ENCODE measurements at regions not wholly inside any gene's neighbourhood (a gene's known extent, or its start where the extent isn't known, plus 50 kb on each side); places are given as distances from the start of the nearest gene placed in this dataset.

- TF ChIP-seq GTF3C2 (IDR thresholded peaks at IDR 0.05; ENCODE audit: borderline replicate concordance, extremely low read depth, insufficient read length), result no peak
- TF ChIP-seq ZSCAN32 (CRISPR knock-in tag; IDR thresholded peaks at IDR 0.05), result peak; percentile 79; the same call in 1 of the 2 replicates
- 0 out of 2 replicates have a peak, but pooled peaks have one; percentile 39 for TF ChIP-seq ZKSCAN3 (CRISPR knock-in tag; IDR thresholded peaks at IDR 0.05)
- no peak for TF ChIP-seq TCF7L2 (IDR thresholded peaks at IDR 0.05; ENCODE audit: low read depth, low read length)
- TF ChIP-seq ATF4 (CRISPR knock-in tag; IDR thresholded peaks at IDR 0.05), result peak; percentile 75
- no peak for TF ChIP-seq MNT (conservative IDR thresholded peaks at IDR 0.05)
- peak; percentile 67 for TF ChIP-seq ZNF79 (CRISPR knock-in tag; IDR thresholded peaks at IDR 0.05; ENCODE audit: low read depth)
- no peak for TF ChIP-seq ZNF512 (tag; IDR thresholded peaks at IDR 0.05)
- no peak for TF ChIP-seq ZBTB5 (IDR thresholded peaks at IDR 0.05)
- TF ChIP-seq CREM (IDR thresholded peaks at IDR 0.05; ENCODE audit: low read depth), result no peak
- no peak for TF ChIP-seq TFAP4 (CRISPR knock-in tag; IDR thresholded peaks at IDR 0.05; ENCODE audit: borderline replicate concordance)
- TF ChIP-seq THRAP3 (IDR thresholded peaks at IDR 0.05; ENCODE audit: borderline replicate concordance), result no peak
- peak; percentile 61; the same call in 1 of the 2 replicates for TF ChIP-seq KLF6 (CRISPR knock-in tag; IDR thresholded peaks at IDR 0.05; ENCODE audit: borderline replicate concordance)
- no peak for TF ChIP-seq FOXM1 (IDR thresholded peaks at IDR 0.05; ENCODE audit: low read depth)
- no peak for TF ChIP-seq FOXM1 (CRISPR knock-in tag; IDR thresholded peaks at IDR 0.05; ENCODE audit: low read depth)
- no peak for TF ChIP-seq ZNF224 (CRISPR knock-in tag; IDR thresholded peaks at IDR 0.05)
- no peak for TF ChIP-seq ZNF778 (CRISPR knock-in tag; IDR thresholded peaks at IDR 0.05)
Observed at GRCh38 chr2:181786371-181787228, 104.9 kb upstream of the ITPRID2 start (continued).
